GM21717 (cell line): ENCODE measurements at regions not wholly inside any gene's neighbourhood (a gene's known extent, or its start where the extent isn't known, plus 50 kb on each side); places are given as distances from the start of the nearest gene placed in this dataset.
"Not testable (repeated sequence)": the region's sequence is repeated elsewhere in the genome, so short reads cannot be mapped to it uniquely, and the experiment has no call there.

ENCODE experiments used
- ATAC-seq: cut with Tn5 transposase; IDR thresholded peaks from one replicate; pipeline ENCODE4 v1.9.1; 2021; ENCODE audit warnings: mild to moderate bottlenecking, moderate library complexity; ENCODE audit not compliant: unreplicated experiment

GRCh38 chr4:117545039-117545438, 459.7 kb upstream of the TRAM1L1 start:
- ATAC-seq: no peak

GRCh38 chr4:117549524-117549923, 464.1 kb upstream of the TRAM1L1 start:
- no peak for ATAC-seq

GRCh38 chr4:117550085-117550484, 464.7 kb upstream of the TRAM1L1 start:
- no peak for ATAC-seq

- ATAC-seq: no peak
Measured at GRCh38 chr4:117560329-117560728, 474.0 kb upstream of the NDST3 start.

- ATAC-seq: no peak
Measured at GRCh38 chr4:117574085-117574484, 460.2 kb upstream of the NDST3 start.

GRCh38 chr4:117575850-117576249, 458.4 kb upstream of the NDST3 start:
- ATAC-seq: no peak

GRCh38 chr4:117577686-117578311, 456.5 kb upstream of the NDST3 start:
- ATAC-seq: no peak

GRCh38 chr4:117588771-117589170, 445.5 kb upstream of the NDST3 start:
- ATAC-seq: no peak

GRCh38 chr4:117596917-117597480, 437.3 kb upstream of the NDST3 start:
- ATAC-seq: no peak

- ATAC-seq: not testable (repeated sequence)
Measured at GRCh38 chr4:117599393-117599792, 434.9 kb upstream of the NDST3 start.

GRCh38 chr4:117600936-117601335, 433.4 kb upstream of the NDST3 start:
- not testable (repeated sequence) for ATAC-seq

GRCh38 chr4:117610706-117611308, 423.5 kb upstream of the NDST3 start:
- ATAC-seq: no peak

- no peak for ATAC-seq
Measured at GRCh38 chr4:117621673-117622072, 412.6 kb upstream of the NDST3 start.

- no peak for ATAC-seq
Measured at GRCh38 chr4:117623326-117623725, 411.0 kb upstream of the NDST3 start.

GRCh38 chr4:117626664-117627063, 407.6 kb upstream of the NDST3 start:
- ATAC-seq: no peak

- no peak for ATAC-seq
Measured at GRCh38 chr4:117634716-117635115, 399.6 kb upstream of the NDST3 start.

- no peak for ATAC-seq
Measured at GRCh38 chr4:117637347-117637746, 396.9 kb upstream of the NDST3 start.

- ATAC-seq: no peak
Measured at GRCh38 chr4:117640836-117641235, 393.4 kb upstream of the NDST3 start.

GRCh38 chr4:117641519-117641918, 392.8 kb upstream of the NDST3 start:
- ATAC-seq: no peak

- ATAC-seq: no peak
Measured at GRCh38 chr4:117654079-117654478, 380.2 kb upstream of the NDST3 start.

- ATAC-seq: no peak
Measured at GRCh38 chr4:117660668-117661067, 373.6 kb upstream of the NDST3 start.
